ENCODE measurements at regions not wholly inside any gene's neighbourhood (a gene's known extent, or its start where the extent isn't known, plus 50 kb on each side); places are given as distances from the start of the nearest gene placed in this dataset.

DNA sequence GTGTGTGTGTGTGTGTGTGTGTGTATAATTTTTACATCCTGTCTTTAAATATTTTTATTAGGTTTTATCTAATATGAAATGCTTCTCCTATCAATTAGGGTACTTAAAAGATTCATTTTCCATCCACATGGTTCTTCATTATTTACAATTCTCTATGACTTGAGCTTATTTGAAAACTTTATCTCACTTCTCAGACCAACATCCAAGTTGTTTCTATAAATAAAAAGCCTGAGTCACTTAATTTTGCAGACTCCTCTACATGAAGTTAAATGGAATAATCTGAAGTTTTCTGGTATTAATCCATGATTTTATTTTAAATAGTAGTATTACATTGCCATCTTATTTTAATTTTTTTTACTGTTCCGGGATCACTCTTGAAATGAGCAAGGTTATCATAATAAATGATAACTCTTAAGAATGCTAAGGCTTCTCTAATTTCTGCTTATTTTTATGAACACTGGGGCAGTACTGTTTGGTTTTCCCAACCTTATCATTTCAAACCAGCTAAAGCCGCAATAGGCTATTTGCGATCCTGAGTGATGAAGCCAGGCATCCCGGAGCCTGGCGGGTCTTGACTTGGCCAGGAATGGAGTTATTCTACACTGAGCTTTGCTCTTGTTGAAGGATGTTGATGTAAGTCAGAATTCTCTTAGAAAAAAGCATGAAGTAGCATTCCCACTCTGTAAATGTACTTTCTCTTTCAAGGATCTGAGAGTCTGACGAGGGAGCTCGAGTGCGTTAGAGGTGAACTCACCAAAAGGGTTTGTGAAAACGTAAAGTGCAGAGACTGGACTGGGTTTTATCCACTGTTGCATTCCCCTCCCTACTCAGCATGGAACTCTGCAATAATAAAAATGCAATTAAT, 220.2 kb upstream of the LRTM1 start (continued):
- TF ChIP-seq, protein P1, sequence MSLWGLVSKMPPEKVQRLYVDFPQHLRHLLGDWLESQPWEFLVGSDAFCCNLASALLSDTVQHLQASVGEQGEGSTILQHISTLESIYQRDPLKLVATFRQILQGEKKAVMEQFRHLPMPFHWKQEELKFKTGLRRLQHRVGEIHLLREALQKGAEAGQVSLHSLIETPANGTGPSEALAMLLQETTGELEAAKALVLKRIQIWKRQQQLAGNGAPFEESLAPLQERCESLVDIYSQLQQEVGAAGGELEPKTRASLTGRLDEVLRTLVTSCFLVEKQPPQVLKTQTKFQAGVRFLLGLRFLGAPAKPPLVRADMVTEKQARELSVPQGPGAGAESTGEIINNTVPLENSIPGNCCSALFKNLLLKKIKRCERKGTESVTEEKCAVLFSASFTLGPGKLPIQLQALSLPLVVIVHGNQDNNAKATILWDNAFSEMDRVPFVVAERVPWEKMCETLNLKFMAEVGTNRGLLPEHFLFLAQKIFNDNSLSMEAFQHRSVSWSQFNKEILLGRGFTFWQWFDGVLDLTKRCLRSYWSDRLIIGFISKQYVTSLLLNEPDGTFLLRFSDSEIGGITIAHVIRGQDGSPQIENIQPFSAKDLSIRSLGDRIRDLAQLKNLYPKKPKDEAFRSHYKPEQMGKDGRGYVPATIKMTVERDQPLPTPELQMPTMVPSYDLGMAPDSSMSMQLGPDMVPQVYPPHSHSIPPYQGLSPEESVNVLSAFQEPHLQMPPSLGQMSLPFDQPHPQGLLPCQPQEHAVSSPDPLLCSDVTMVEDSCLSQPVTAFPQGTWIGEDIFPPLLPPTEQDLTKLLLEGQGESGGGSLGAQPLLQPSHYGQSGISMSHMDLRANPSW (CRISPR knock-in tag; conservative IDR thresholded peaks at IDR 0.05; ENCODE audit: low read depth): no peak
- no peak for TF ChIP-seq CBFB (CRISPR knock-in tag; IDR thresholded peaks at IDR 0.05; ENCODE audit: low read depth)
- TF ChIP-seq, protein P2, sequence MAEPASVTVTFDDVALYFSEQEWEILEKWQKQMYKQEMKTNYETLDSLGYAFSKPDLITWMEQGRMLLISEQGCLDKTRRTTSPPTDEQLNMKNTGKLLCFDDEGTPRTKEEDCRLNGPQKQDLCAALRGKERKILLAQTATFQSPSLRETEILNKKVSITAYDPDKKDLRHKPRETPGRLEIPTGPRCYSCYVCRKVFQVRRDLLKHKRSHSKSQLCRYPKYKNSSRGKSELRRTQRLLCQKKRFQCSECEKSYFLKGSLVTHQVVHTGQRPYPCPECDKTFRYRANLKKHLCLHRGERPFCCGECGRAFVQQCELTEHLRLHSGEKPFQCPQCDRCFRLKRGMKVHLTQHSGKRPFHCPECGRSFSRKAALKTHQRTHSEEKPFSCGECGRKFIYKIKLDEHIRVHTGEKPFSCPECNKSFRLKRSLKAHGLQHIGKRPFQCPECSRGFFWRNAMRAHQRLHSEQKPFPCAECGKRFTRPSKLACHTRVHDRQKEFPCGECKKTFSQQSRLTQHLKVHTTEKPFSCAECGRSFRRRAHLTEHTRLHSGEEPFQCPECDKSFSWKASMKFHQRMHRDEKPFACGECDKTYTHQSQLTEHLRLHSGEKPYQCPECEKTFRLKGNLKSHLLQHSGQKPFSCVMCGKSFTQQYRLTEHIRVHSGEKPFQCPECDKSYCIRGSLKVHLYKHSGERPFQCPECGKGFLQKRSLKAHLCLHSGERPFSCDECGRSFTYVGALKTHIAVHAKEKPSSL (CRISPR knock-in tag; conservative IDR thresholded peaks at IDR 0.05): no peak
- no peak for TF ChIP-seq NR2C2 (CRISPR knock-in tag; IDR thresholded peaks at IDR 0.05)
- TF ChIP-seq GRHL2 (CRISPR knock-in tag; IDR thresholded peaks at IDR 0.05; ENCODE audit: insufficient replicate concordance, severe bottlenecking): no peak
- TF ChIP-seq JUN (CRISPR knock-in tag; IDR thresholded peaks at IDR 0.05): no peak
- TF ChIP-seq, protein P3, sequence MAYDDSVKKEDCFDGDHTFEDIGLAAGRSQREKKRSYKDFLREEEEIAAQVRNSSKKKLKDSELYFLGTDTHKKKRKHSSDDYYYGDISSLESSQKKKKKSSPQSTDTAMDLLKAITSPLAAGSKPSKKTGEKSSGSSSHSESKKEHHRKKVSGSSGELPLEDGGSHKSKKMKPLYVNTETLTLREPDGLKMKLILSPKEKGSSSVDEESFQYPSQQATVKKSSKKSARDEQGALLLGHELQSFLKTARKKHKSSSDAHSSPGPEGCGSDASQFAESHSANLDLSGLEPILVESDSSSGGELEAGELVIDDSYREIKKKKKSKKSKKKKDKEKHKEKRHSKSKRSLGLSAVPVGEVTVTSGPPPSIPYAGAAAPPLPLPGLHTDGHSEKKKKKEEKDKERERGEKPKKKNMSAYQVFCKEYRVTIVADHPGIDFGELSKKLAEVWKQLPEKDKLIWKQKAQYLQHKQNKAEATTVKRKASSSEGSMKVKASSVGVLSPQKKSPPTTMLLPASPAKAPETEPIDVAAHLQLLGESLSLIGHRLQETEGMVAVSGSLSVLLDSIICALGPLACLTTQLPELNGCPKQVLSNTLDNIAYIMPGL (CRISPR knock-in tag; IDR thresholded peaks at IDR 0.05): no peak
- no peak for TF ChIP-seq ZNF416 (CRISPR knock-in tag; IDR thresholded peaks at IDR 0.05)
- TF ChIP-seq, protein P4, sequence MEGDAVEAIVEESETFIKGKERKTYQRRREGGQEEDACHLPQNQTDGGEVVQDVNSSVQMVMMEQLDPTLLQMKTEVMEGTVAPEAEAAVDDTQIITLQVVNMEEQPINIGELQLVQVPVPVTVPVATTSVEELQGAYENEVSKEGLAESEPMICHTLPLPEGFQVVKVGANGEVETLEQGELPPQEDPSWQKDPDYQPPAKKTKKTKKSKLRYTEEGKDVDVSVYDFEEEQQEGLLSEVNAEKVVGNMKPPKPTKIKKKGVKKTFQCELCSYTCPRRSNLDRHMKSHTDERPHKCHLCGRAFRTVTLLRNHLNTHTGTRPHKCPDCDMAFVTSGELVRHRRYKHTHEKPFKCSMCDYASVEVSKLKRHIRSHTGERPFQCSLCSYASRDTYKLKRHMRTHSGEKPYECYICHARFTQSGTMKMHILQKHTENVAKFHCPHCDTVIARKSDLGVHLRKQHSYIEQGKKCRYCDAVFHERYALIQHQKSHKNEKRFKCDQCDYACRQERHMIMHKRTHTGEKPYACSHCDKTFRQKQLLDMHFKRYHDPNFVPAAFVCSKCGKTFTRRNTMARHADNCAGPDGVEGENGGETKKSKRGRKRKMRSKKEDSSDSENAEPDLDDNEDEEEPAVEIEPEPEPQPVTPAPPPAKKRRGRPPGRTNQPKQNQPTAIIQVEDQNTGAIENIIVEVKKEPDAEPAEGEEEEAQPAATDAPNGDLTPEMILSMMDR (IDR thresholded peaks at IDR 0.05): no peak

DNA sequence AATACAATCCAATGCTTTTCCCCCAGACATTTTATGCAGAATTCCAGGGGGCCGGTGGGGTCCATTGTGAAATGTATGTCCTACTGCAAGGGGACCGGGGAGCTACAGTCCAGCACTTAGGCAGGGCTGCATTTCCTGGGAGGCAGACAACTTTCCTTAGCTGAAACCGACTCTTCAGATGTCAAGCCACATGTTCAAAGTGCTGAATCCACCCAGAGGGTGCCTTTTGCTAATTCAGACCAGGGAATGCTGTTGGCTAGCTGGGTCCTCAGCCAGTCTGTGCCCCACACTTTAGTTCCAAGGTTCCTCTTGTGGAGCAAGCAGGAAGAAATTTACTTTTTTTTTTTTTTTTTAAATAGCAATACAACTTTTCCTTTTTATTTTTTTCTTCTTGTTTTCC, 219.5 kb upstream of the LRTM1 start:
- Mint-ChIP-seq H3K27me3 (ENCODE audit: low read depth) (no peaks in the 10 kb centered on the region; the same call in 1 of the 2 replicates), H3K4me3 (no peak overlapping the region), H3K4me1 (no peaks in the 10 kb centered on the region), H3K36me3 (no peaks in the 10 kb centered on the region), H3K27ac (no peak overlapping the region), H3K9me3 (no peaks in the 10 kb centered on the region; the same call in 1 of the 2 replicates)
- ChIA-PET CTCF (interaction anchor here (0.6 to 1.3 kb wide), 2 partner anchors 56 to 258 kb away, joined by 3 to 4 read pairs; no protein-coding TSS in a partner anchor), POLR2A (no interaction called here)
- ATAC-seq (no peak), DNase-seq (ENCODE audit: low spot score) (no peak)
- TF ChIP-seq ZNF121 (CRISPR knock-in tag; IDR thresholded peaks at IDR 0.05) (no peak), NFE2L1 (CRISPR knock-in tag; IDR thresholded peaks at IDR 0.05) (no peak), ZNF219 (CRISPR knock-in tag; IDR thresholded peaks at IDR 0.05; ENCODE audit: borderline replicate concordance) (no peak), NR1H2 (CRISPR knock-in tag; IDR thresholded peaks at IDR 0.05) (no peak), FOXP1 (CRISPR knock-in tag; IDR thresholded peaks at IDR 0.05; ENCODE audit: borderline replicate concordance) (no peak), TCF7 (CRISPR knock-in tag; IDR thresholded peaks at IDR 0.05; ENCODE audit: low read depth) (no peak)
- TF ChIP-seq, protein P5, sequence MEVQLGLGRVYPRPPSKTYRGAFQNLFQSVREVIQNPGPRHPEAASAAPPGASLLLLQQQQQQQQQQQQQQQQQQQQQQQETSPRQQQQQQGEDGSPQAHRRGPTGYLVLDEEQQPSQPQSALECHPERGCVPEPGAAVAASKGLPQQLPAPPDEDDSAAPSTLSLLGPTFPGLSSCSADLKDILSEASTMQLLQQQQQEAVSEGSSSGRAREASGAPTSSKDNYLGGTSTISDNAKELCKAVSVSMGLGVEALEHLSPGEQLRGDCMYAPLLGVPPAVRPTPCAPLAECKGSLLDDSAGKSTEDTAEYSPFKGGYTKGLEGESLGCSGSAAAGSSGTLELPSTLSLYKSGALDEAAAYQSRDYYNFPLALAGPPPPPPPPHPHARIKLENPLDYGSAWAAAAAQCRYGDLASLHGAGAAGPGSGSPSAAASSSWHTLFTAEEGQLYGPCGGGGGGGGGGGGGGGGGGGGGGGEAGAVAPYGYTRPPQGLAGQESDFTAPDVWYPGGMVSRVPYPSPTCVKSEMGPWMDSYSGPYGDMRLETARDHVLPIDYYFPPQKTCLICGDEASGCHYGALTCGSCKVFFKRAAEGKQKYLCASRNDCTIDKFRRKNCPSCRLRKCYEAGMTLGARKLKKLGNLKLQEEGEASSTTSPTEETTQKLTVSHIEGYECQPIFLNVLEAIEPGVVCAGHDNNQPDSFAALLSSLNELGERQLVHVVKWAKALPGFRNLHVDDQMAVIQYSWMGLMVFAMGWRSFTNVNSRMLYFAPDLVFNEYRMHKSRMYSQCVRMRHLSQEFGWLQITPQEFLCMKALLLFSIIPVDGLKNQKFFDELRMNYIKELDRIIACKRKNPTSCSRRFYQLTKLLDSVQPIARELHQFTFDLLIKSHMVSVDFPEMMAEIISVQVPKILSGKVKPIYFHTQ (CRISPR knock-in tag; IDR thresholded peaks at IDR 0.05): no peak
- TF ChIP-seq, protein P6, sequence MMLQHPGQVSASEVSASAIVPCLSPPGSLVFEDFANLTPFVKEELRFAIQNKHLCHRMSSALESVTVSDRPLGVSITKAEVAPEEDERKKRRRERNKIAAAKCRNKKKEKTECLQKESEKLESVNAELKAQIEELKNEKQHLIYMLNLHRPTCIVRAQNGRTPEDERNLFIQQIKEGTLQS (CRISPR knock-in tag; conservative IDR thresholded peaks at IDR 0.05): no peak
- TF ChIP-seq, protein P4 (IDR thresholded peaks at IDR 0.05): no peak
